ENCODE measurements at regions not wholly inside any gene's neighbourhood (a gene's known extent, or its start where the extent isn't known, plus 50 kb on each side); places are given as distances from the start of the nearest gene placed in this dataset.

DNA sequence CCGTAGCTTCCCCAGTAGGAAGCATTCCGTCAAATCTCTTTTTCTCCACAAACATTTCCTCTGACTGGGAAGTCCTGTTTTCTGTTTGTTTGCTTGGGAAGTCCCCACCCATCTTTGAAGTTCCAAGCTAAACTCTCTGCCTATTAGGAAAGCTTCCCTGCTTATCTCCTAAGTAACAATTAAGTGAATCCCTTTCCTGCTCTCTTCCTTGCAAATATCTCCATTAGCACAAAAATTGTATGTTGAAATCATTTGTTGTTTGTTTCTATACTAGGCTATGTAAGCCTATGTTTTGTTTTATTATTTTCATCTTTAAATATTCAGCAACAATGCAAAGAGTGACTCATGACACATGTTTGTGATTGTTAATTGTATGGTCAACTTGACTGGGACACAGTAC lies 812.6 kb upstream of the LRATD1 start:
- Histone ChIP-seq H2AFZ (ENCODE audit: low read depth, low read length) (no peak overlapping the region), H3K4me2 (ENCODE audit: low read length) (no peak overlapping the region), H3K4me1 (ENCODE audit: low read length) (no peaks in the 10 kb centered on the region), H3K9me3 (ENCODE audit: insufficient read depth, low read length) (no peaks in the 10 kb centered on the region), H3K27me3 (ENCODE audit: low read depth, low read length) (no peaks in the 10 kb centered on the region), H4K20me1 (ENCODE audit: insufficient read depth, low read length) (no peaks in the 10 kb centered on the region), H3K27ac (ENCODE audit: low read length) (no peak overlapping the region), H3K36me3 (replicated peaks; ENCODE audit: low read depth, low read length) (no peaks in the 10 kb centered on the region), H3K9ac (ENCODE audit: low read length) (no peak overlapping the region), H3K79me2 (ENCODE audit: low read length) (no peaks in the 10 kb centered on the region), H3K4me3 (ENCODE audit: low read length) (no peak overlapping the region)
- no peak for TF ChIP-seq CTCF (IDR thresholded peaks at IDR 0.05; ENCODE audit: low read depth, low read length)

DNA sequence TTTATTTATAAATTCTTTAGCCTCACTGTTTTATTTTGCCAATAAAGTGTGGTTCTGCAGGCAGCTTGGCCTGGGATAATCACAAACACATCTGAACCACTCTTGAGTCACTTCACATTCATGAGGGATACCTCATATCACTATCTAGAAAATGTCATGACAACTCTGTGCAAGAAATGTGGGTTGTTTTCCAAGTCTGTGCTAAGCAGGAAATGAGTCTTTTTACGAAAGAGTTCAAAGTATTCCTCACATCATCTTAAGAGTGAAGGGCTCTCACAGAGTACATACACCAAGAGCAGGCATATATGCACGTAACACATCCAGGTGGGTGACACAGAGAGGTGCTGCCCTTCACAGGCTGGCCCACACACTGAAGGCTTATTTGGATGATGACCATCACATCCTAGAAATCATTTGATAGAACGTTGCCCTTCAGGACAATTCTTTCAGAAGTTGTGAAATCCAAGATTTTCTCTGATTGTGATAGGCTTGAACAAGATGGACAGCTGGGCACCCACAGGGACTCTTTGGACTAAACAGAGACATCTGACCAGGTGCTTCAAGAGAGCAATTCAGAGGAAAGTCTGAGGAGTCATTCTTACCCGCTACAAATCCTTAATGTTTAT lies 811.1 kb upstream of the LRATD1 start:
- H3K27me3 ChIP-seq (ENCODE audit: low read depth, low read length): no peaks in the 10 kb centered on the region

DNA sequence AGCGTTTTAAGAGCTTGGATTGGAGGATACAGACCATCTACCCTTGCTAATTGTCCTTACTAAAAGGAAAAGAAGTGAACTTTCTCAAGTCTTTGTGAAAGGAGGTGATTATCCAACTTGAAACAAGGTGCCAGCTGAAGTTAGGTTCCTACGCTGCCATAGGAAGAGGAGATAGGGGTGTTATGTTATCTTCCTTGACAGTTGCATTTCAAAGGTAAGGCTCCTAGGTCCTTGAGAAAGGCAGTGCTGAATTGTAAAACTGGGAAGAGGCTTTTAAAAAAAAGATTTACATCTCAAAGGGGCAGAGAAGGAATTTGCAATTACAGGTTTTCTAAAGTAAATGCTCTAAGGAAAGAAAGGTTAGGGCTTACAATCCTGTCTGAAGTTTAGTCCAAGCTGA lies 810.2 kb upstream of the LRATD1 start:
- TF ChIP-seq EZH2phosphoT487 (IDR thresholded peaks at IDR 0.05; ENCODE audit: low read depth) (no peak), CTCF (IDR thresholded peaks at IDR 0.05; ENCODE audit: low read depth, low read length) (no peak)
- Histone ChIP-seq H3K4me1 (ENCODE audit: low read length) (no peaks in the 10 kb centered on the region), H2AFZ (ENCODE audit: low read depth, low read length) (no peak overlapping the region), H3K27me3 (ENCODE audit: low read depth, low read length) (no peaks in the 10 kb centered on the region), H3K79me2 (ENCODE audit: low read length) (no peaks in the 10 kb centered on the region), H3K36me3 (replicated peaks; ENCODE audit: low read depth, low read length) (no peaks in the 10 kb centered on the region), H3K9ac (ENCODE audit: low read length) (no peak overlapping the region), H3K9me3 (ENCODE audit: insufficient read depth, low read length) (no peaks in the 10 kb centered on the region), H3K4me3 (ENCODE audit: low read length) (no peak overlapping the region), H3K27ac (ENCODE audit: low read length) (no peak overlapping the region), H4K20me1 (ENCODE audit: insufficient read depth, low read length) (no peaks in the 10 kb centered on the region), H3K4me2 (ENCODE audit: low read length) (no peak overlapping the region)

More for the DNA sequence above, 811.1 kb upstream of the LRATD1 start:
- H2AFZ ChIP-seq (ENCODE audit: low read depth, low read length): 0 out of 2 replicates have a peak overlapping the region, but pooled peaks have one; percentile 30
- H3K9me3 ChIP-seq (ENCODE audit: insufficient read depth, low read length): no peaks in the 10 kb centered on the region
- H3K79me2 ChIP-seq (ENCODE audit: low read length): no peaks in the 10 kb centered on the region
- no peak overlapping the region for H3K9ac ChIP-seq (ENCODE audit: low read length)
- H3K27ac ChIP-seq (ENCODE audit: low read length): no peak overlapping the region
- H4K20me1 ChIP-seq (ENCODE audit: insufficient read depth, low read length): no peaks in the 10 kb centered on the region
- TF ChIP-seq CTCF (IDR thresholded peaks at IDR 0.05; ENCODE audit: low read depth, low read length) (no peak), EZH2phosphoT487 (IDR thresholded peaks at IDR 0.05; ENCODE audit: low read depth) (no peak)
- no peak overlapping the region for H3K4me2 ChIP-seq (ENCODE audit: low read length)
- no peaks in the 10 kb centered on the region for H3K4me1 ChIP-seq (ENCODE audit: low read length)
- no peak overlapping the region for H3K4me3 ChIP-seq (ENCODE audit: low read length)
- no peaks in the 10 kb centered on the region for H3K36me3 ChIP-seq (replicated peaks; ENCODE audit: low read depth, low read length)

DNA sequence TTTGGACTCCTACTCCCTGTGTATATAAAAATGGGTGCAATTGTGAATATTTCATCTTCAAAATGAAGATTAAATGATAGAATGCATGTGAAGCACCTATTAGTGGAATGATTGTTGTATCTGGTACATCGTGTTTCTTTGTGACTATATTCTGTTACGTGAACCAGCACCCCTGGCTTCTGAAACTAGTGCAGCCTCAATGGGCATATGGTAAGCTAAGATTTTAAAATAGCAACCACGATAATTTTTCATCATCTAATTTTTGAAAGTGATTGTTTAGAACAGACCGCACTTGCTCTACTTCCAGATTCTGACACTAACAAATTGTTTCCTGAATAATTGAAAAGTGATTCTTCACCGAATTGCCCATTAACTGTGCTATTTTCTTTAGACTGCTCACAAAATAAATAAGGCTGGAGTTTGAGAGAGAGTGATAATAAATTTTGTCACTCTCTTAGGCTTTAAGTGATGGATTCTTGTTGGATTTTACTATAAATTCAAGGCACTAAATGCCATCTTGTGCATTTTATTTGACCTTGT lies 806.1 kb upstream of the LRATD1 start:
- H3K36me3 ChIP-seq (replicated peaks; ENCODE audit: low read depth, low read length): no peaks in the 10 kb centered on the region
- H3K9me3 ChIP-seq (ENCODE audit: insufficient read depth, low read length): no peaks in the 10 kb centered on the region
- H3K4me3 ChIP-seq (ENCODE audit: low read length): no peak overlapping the region
- no peaks in the 10 kb centered on the region for H3K4me1 ChIP-seq (ENCODE audit: low read length)
- TF ChIP-seq CTCF (IDR thresholded peaks at IDR 0.05; ENCODE audit: low read depth, low read length): no peak
- TF ChIP-seq EZH2phosphoT487 (IDR thresholded peaks at IDR 0.05; ENCODE audit: low read depth): no peak
- no peaks in the 10 kb centered on the region for H3K27me3 ChIP-seq (ENCODE audit: low read depth, low read length)
- H3K4me2 ChIP-seq (ENCODE audit: low read length): no peak overlapping the region
- no peaks in the 10 kb centered on the region for H3K79me2 ChIP-seq (ENCODE audit: low read length)
- H4K20me1 ChIP-seq (ENCODE audit: insufficient read depth, low read length): no peaks in the 10 kb centered on the region
- no peak overlapping the region for H2AFZ ChIP-seq (ENCODE audit: low read depth, low read length)
- no peak overlapping the region for H3K27ac ChIP-seq (ENCODE audit: low read length)
- H3K9ac ChIP-seq (ENCODE audit: low read length): no peak overlapping the region

Measured in OCI-LY3 (cell line).